ENCODE measurements at regions not wholly inside any gene's neighbourhood (a gene's known extent, or its start where the extent isn't known, plus 50 kb on each side); places are given as distances from the start of the nearest gene placed in this dataset.

- intact Hi-C loops (cut with micrococcal nuclease), result no loop called here
- BruUV-seq (replicated peaks), result no TSS peak
- no peaks in the 10 kb centered on the region for H3K27me3 ChIP-seq (ENCODE audit: insufficient read depth, low read length)
- no peak overlapping the region for H3K4me3 ChIP-seq (replicated peaks in 1 of 2; ENCODE audit: low read depth in 1 of 2, low read length in 2 of 2)
- no peak overlapping the region for H3K4me2 ChIP-seq (ENCODE audit: low read length)
- H3K9ac ChIP-seq (ENCODE audit: low read length), result no peak overlapping the region
- no peaks in the 10 kb centered on the region for H4K20me1 ChIP-seq (ENCODE audit: insufficient read depth)
- TF ChIP-seq ZNF274 (IDR thresholded peaks at IDR 0.05; ENCODE audit: low read depth, low read length), result no peak
- no peak for TF ChIP-seq CBX3 (IDR thresholded peaks at IDR 0.05; ENCODE audit: low read depth)
- TF ChIP-seq MAX (IDR thresholded peaks at IDR 0.05), result no peak
- TF ChIP-seq POLR2A (IDR thresholded peaks at IDR 0.05; ENCODE audit: borderline replicate concordance, extremely low read depth, insufficient read depth, insufficient read length), result no peak
- no peak for TF ChIP-seq ELF1 (IDR thresholded peaks at IDR 0.05; ENCODE audit: borderline replicate concordance, low read depth)
- TF ChIP-seq REST (IDR thresholded peaks at IDR 0.05; ENCODE audit: low read depth), result no peak
- TF ChIP-seq JUND (IDR thresholded peaks at IDR 0.05), result no peak
- TF ChIP-seq FOSL1 (IDR thresholded peaks at IDR 0.05; ENCODE audit: low read depth), result no peak
- no peak for TF ChIP-seq SIN3A (IDR thresholded peaks at IDR 0.05; ENCODE audit: low read depth)
- no peak for TF ChIP-seq EZH2phosphoT487 (IDR thresholded peaks at IDR 0.05; ENCODE audit: borderline replicate concordance)
- TF ChIP-seq ZBTB33 (IDR thresholded peaks at IDR 0.05; ENCODE audit: extremely low read depth, insufficient replicate concordance, low read length), result no peak
- ATAC-seq, result no peak
- ChIA-PET CTCF (interaction anchor here (1.2 kb wide), 1 partner anchor 11 kb away, joined by 3 read pairs; no protein-coding TSS in a partner anchor), RAD21 (ENCODE audit: low non-redundant PET in 1 of 2, low total read pairs in 2 of 2, uncharacterized antibody in 2 of 2, unreplicated experiment in 2 of 2) (interaction anchor here in 1 of 2 experiments (0.7 kb wide), 1 partner anchor 21 kb away, joined by 4 read pairs; no protein-coding TSS in a partner anchor), POLR2A (no interaction called here)
- H3K4me1 ChIP-seq (ENCODE audit: control insufficient read depth in 1 of 2, insufficient read depth in 2 of 2, low read length in 2 of 2), result no peaks in the 10 kb centered on the region
- no peak for DNase-seq (ENCODE audit: low read depth, low spot score)
- H3K79me2 ChIP-seq (ENCODE audit: insufficient read depth, low read length), result no peaks in the 10 kb centered on the region
- no peak overlapping the region for H3K27ac ChIP-seq (ENCODE audit: low read depth, low read length)
- H3K9me2 ChIP-seq (ENCODE audit: insufficient read depth), result no peaks in the 10 kb centered on the region
- H3K36me3 ChIP-seq (ENCODE audit: control insufficient read depth in 1 of 2, insufficient read depth in 2 of 2, low read length in 2 of 2), result no peaks in the 10 kb centered on the region
- no peak overlapping the region for H2AFZ ChIP-seq (ENCODE audit: low read depth, low read length, poor library complexity, severe bottlenecking)
- peaks cover 0 to 5% of the 10 kb centered on the region in 2 experiments; a peak in 1 of 4 replicates for H3K9me3 ChIP-seq (ENCODE audit: control insufficient read depth in 1 of 2, insufficient read depth in 1 of 2, low read depth in 1 of 2, low read length in 2 of 2)
Measured at GRCh38 chr12:46650688-46651087, 175.1 kb downstream of the SLC38A4 start.

All from HCT116 (cell line).